C4-2B (cell line): ENCODE measurements at regions not wholly inside any gene's neighbourhood (a gene's known extent, or its start where the extent isn't known, plus 50 kb on each side); places are given as distances from the start of the nearest gene placed in this dataset.

Source experiments
- H3K27ac ChIP-seq: fragments of 450-650 bp; 2 replicates; pipeline ENCODE4 v1.5.1; 2017
- CTCF ChIP-seq: fragments of 450-650 bp; conservative IDR thresholded peaks from 2 replicates; pipeline ENCODE4 v1.5.1; 2017; ENCODE audit warnings: mild to moderate bottlenecking
- ZFX ChIP-seq: fragments of 450-650 bp; IDR thresholded peaks from 2 replicates; pipeline ENCODE4 v1.6.1; 2017

GRCh38 chr7:111662386-111662785, 100.1 kb upstream of the IMMP2L start:
- TF ChIP-seq ZFX (no peak), CTCF (no peak)
- H3K27ac ChIP-seq: no peak overlapping the region

- no peak for TF ChIP-seq ZFX
- TF ChIP-seq CTCF: no peak
- no peak overlapping the region for H3K27ac ChIP-seq
Measured at GRCh38 chr7:111660478-111660877, 98.2 kb upstream of the IMMP2L start.

- no peak for TF ChIP-seq CTCF
- TF ChIP-seq ZFX: no peak
- H3K27ac ChIP-seq: no peak overlapping the region
Measured at GRCh38 chr7:111658546-111658945, 96.3 kb upstream of the IMMP2L start.

GRCh38 chr7:111657018-111657417, 94.7 kb upstream of the IMMP2L start:
- no peak for TF ChIP-seq ZFX
- no peak for TF ChIP-seq CTCF
- H3K27ac ChIP-seq: no peak overlapping the region

GRCh38 chr7:111654343-111654742, 92.1 kb upstream of the IMMP2L start:
- no peak overlapping the region for H3K27ac ChIP-seq
- TF ChIP-seq ZFX: no peak
- no peak for TF ChIP-seq CTCF

- TF ChIP-seq CTCF (no peak), ZFX (no peak)
- H3K27ac ChIP-seq: no peak overlapping the region
Measured at GRCh38 chr7:111653846-111654245, 91.6 kb upstream of the IMMP2L start.

GRCh38 chr7:111650456-111650999, 88.2 kb upstream of the IMMP2L start:
- TF ChIP-seq CTCF: no peak
- TF ChIP-seq ZFX: no peak
- H3K27ac ChIP-seq: no peak overlapping the region
